Peyer's patch (tissue), 4 donors: ENCODE measurements at regions not wholly inside any gene's neighbourhood (a gene's known extent, or its start where the extent isn't known, plus 50 kb on each side); places are given as distances from the start of the nearest gene placed in this dataset.

Source experiments
- POLR2A ChIP-seq, 2 donors: fragments of 450-650 bp; IDR thresholded peaks; one replicate each; pipeline ENCODE4 v1.5.1; 2017; ENCODE audit warnings: antibody characterized with exemption in 2 of 2, mild to moderate bottlenecking in 2 of 2, moderate library complexity in 2 of 2
- TF ChIP-seq, protein P1 (sequence below), 6 experiments: fragments of 450-650 bp in 4 of 6; fragments of 200-600 bp in 2 of 6; sonication (generic) in 1 of 6; IDR thresholded peaks; one replicate each; pipeline ENCODE4 v1.5.1; 2017 to 2019; ENCODE audit warnings: antibody characterized with exemption in 6 of 6, mild to moderate bottlenecking in 3 of 6, moderate library complexity in 1 of 6

GRCh38 chr5:167281925-167282324 is 1009.5 kb upstream of the WWC1 start:
- TF ChIP-seq, protein P1, sequence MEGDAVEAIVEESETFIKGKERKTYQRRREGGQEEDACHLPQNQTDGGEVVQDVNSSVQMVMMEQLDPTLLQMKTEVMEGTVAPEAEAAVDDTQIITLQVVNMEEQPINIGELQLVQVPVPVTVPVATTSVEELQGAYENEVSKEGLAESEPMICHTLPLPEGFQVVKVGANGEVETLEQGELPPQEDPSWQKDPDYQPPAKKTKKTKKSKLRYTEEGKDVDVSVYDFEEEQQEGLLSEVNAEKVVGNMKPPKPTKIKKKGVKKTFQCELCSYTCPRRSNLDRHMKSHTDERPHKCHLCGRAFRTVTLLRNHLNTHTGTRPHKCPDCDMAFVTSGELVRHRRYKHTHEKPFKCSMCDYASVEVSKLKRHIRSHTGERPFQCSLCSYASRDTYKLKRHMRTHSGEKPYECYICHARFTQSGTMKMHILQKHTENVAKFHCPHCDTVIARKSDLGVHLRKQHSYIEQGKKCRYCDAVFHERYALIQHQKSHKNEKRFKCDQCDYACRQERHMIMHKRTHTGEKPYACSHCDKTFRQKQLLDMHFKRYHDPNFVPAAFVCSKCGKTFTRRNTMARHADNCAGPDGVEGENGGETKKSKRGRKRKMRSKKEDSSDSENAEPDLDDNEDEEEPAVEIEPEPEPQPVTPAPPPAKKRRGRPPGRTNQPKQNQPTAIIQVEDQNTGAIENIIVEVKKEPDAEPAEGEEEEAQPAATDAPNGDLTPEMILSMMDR (IDR thresholded peaks at IDR 0.05): no peak
- TF ChIP-seq POLR2A (IDR thresholded peaks at IDR 0.05): no peak
